ENCODE measurements at regions not wholly inside any gene's neighbourhood (a gene's known extent, or its start where the extent isn't known, plus 50 kb on each side); places are given as distances from the start of the nearest gene placed in this dataset.

- H3K27ac ChIP-seq = no peak overlapping the region
- H2AFZ ChIP-seq (replicated peaks) = no peak overlapping the region
- H3K9ac ChIP-seq = no peak overlapping the region
- peaks cover 3% of the 10 kb centered on the region for H3K9me3 Mint-ChIP-seq
- H3K4me1 Mint-ChIP-seq = no peaks in the 10 kb centered on the region
- H3K4me2 ChIP-seq = no peak overlapping the region
- H3K27ac Mint-ChIP-seq = no peak overlapping the region
- H3K9me3 ChIP-seq (ENCODE audit: low read depth) = no peaks in the 10 kb centered on the region
- H3K4me3 ChIP-seq = no peak overlapping the region
- no peaks in the 10 kb centered on the region for H3K36me3 Mint-ChIP-seq
- H3K27me3 Mint-ChIP-seq (ENCODE audit: insufficient read depth, low read depth) = peaks cover 3% of the 10 kb centered on the region
- no peaks in the 10 kb centered on the region for H3K27me3 ChIP-seq
- no peaks in the 10 kb centered on the region for H3K4me1 ChIP-seq
- no peaks in the 10 kb centered on the region for H4K20me1 ChIP-seq (ENCODE audit: low read depth)
- no peaks in the 10 kb centered on the region for H3K79me2 ChIP-seq (ENCODE audit: low read depth)
- DNase-seq (ENCODE audit: low spot score) = no peak
- TF ChIP-seq EZH2phosphoT487 (IDR thresholded peaks at IDR 0.05) (no peak), CTCF (IDR thresholded peaks at IDR 0.05) (no peak), EZH2 (IDR thresholded peaks at IDR 0.05) (no peak)
- no peaks in the 10 kb centered on the region for H3F3A ChIP-seq (ENCODE audit: low read depth)
- no peaks in the 10 kb centered on the region for H3K36me3 ChIP-seq
- no peak overlapping the region for H3K4me3 Mint-ChIP-seq
Observed at GRCh38 chr5:116841734-116842133, 267.1 kb upstream of the SEMA6A start.

GRCh38 chr5:116838011-116838536 lies 263.5 kb upstream of the SEMA6A start:
- H3K79me2 ChIP-seq (ENCODE audit: low read depth) = no peaks in the 10 kb centered on the region
- no peak for DNase-seq (ENCODE audit: low spot score)
- H3K36me3 ChIP-seq = no peaks in the 10 kb centered on the region
- H3K9me3 ChIP-seq (ENCODE audit: low read depth) = no peaks in the 10 kb centered on the region
- no peaks in the 10 kb centered on the region for H4K20me1 ChIP-seq (ENCODE audit: low read depth)
- Mint-ChIP-seq H3K27ac (no peak overlapping the region), H3K4me3 (no peak overlapping the region), H3K36me3 (no peaks in the 10 kb centered on the region), H3K4me1 (no peaks in the 10 kb centered on the region), H3K9me3 (peaks cover 6% of the 10 kb centered on the region), H3K27me3 (ENCODE audit: insufficient read depth, low read depth) (peaks cover 2% of the 10 kb centered on the region)
- no peak overlapping the region for H2AFZ ChIP-seq (replicated peaks)
- no peak overlapping the region for H3K27ac ChIP-seq
- no peaks in the 10 kb centered on the region for H3F3A ChIP-seq (ENCODE audit: low read depth)
- H3K4me3 ChIP-seq = no peak overlapping the region
- H3K4me1 ChIP-seq = no peaks in the 10 kb centered on the region
- H3K9ac ChIP-seq = no peak overlapping the region
- no peak overlapping the region for H3K4me2 ChIP-seq
- TF ChIP-seq EZH2phosphoT487 (IDR thresholded peaks at IDR 0.05) = no peak
- no peak for TF ChIP-seq CTCF (IDR thresholded peaks at IDR 0.05)
- no peaks in the 10 kb centered on the region for H3K27me3 ChIP-seq

GRCh38 chr5:116834796-116835515 lies 260.3 kb upstream of the SEMA6A start:
- H3K4me3 Mint-ChIP-seq = no peak overlapping the region
- no peak overlapping the region for H2AFZ ChIP-seq (replicated peaks)
- H3K79me2 ChIP-seq (ENCODE audit: low read depth) = no peaks in the 10 kb centered on the region
- no peak overlapping the region for H3K27ac Mint-ChIP-seq
- no peaks in the 10 kb centered on the region for H3K9me3 ChIP-seq (ENCODE audit: low read depth)
- H3K36me3 ChIP-seq = no peaks in the 10 kb centered on the region
- peaks cover 7% of the 10 kb centered on the region for H3K9me3 Mint-ChIP-seq
- H3K4me1 ChIP-seq = peaks cover 4% of the 10 kb centered on the region
- no peaks in the 10 kb centered on the region for H4K20me1 ChIP-seq (ENCODE audit: low read depth)
- no peak overlapping the region for H3K4me3 ChIP-seq
- H3K9ac ChIP-seq = no peak overlapping the region
- H3K4me1 Mint-ChIP-seq = no peaks in the 10 kb centered on the region
- DNase-seq (ENCODE audit: low spot score) = no peak
- H3K27me3 Mint-ChIP-seq (ENCODE audit: insufficient read depth, low read depth) = peaks cover 2% of the 10 kb centered on the region
- H3F3A ChIP-seq (ENCODE audit: low read depth) = no peaks in the 10 kb centered on the region
- no peak overlapping the region for H3K27ac ChIP-seq
- TF ChIP-seq EZH2 (IDR thresholded peaks at IDR 0.05) (no peak), EZH2phosphoT487 (IDR thresholded peaks at IDR 0.05) (no peak), CTCF (IDR thresholded peaks at IDR 0.05) (no peak)
- no peaks in the 10 kb centered on the region for H3K36me3 Mint-ChIP-seq
- no peaks in the 10 kb centered on the region for H3K27me3 ChIP-seq
- H3K4me2 ChIP-seq = no peak overlapping the region

Measured in neural progenitor cell (in vitro differentiated cells).